MM.1S (cell line): ENCODE measurements at regions not wholly inside any gene's neighbourhood (a gene's known extent, or its start where the extent isn't known, plus 50 kb on each side); places are given as distances from the start of the nearest gene placed in this dataset.
"Not testable (repeated sequence)": the region's sequence is repeated elsewhere in the genome, so short reads cannot be mapped to it uniquely, and the experiment has no call there.

Source experiments
- DNase-seq: peaks from one replicate; pipeline ENCODE4 v3.0.0-alpha.2; 2015
- H2AFZ ChIP-seq: fragments of 300-600 bp; sonication (generic); 2 replicates; pipeline ENCODE4 v1.6.0; 2016; ENCODE audit warnings: antibody characterized with exemption, low read length
- H3F3A ChIP-seq: fragments of 300-600 bp; sonication (generic); 2 replicates; pipeline ENCODE4 v1.6.1; 2016; ENCODE audit warnings: mild to moderate bottlenecking, antibody characterized with exemption, low read length, moderate library complexity, mixed read lengths; ENCODE audit not compliant: insufficient read depth
- H3K27ac ChIP-seq: fragments of 300-600 bp; sonication (generic); 2 replicates; pipeline ENCODE4 v1.5.1; 2016; ENCODE audit warnings: mild to moderate bottlenecking, low read length
- H3K27me3 ChIP-seq: fragments of 300-600 bp; sonication (generic); replicated peaks from 2 replicates; pipeline ENCODE4 v1.6.0; 2016; ENCODE audit warnings: low read length; ENCODE audit not compliant: insufficient read depth
- H3K36me3 ChIP-seq: fragments of 300-600 bp; sonication (generic); replicated peaks from 2 replicates; pipeline ENCODE4 v1.6.1; 2016; ENCODE audit warnings: mild to moderate bottlenecking, low read length, mixed read lengths; ENCODE audit not compliant: insufficient read depth
- H3K4me1 ChIP-seq: fragments of 300-600 bp; sonication (generic); 2 replicates; pipeline ENCODE4 v1.6.1; 2016; ENCODE audit warnings: low read length, mixed read lengths
- H3K4me2 ChIP-seq: fragments of 300-600 bp; sonication (generic); 2 replicates; pipeline ENCODE4 v1.6.0; 2016; ENCODE audit warnings: low read depth, low read length
- H3K4me3 ChIP-seq: fragments of 300-600 bp; sonication (generic); 2 replicates; pipeline ENCODE4 v1.5.1; 2016; ENCODE audit warnings: low read length, mixed read lengths
- H3K79me2 ChIP-seq: fragments of 300-600 bp; sonication (generic); 2 replicates; pipeline ENCODE4 v1.6.1; 2016; ENCODE audit warnings: mixed run types, low read length, mixed read lengths
- H3K9ac ChIP-seq: fragments of 300-600 bp; sonication (generic); 2 replicates; pipeline ENCODE4 v1.6.1; 2016; ENCODE audit warnings: low read length, mixed read lengths
- H3K9me2 ChIP-seq: fragments of 300-600 bp; sonication (generic); replicated peaks from 2 replicates; pipeline ENCODE4 v1.6.1; 2016; ENCODE audit warnings: mild to moderate bottlenecking, low read length, mixed read lengths; ENCODE audit not compliant: insufficient read depth
- H3K9me3 ChIP-seq: fragments of 300-600 bp; sonication (generic); replicated peaks from 2 replicates; pipeline ENCODE4 v1.6.1; 2016; ENCODE audit warnings: mild to moderate bottlenecking, low read length, mixed read lengths; ENCODE audit not compliant: insufficient read depth
- H4K20me1 ChIP-seq: fragments of 300-600 bp; sonication (generic); 2 replicates; pipeline ENCODE4 v1.6.1; 2016; ENCODE audit warnings: mild to moderate bottlenecking, low read length, moderate library complexity, mixed read lengths; ENCODE audit not compliant: insufficient read depth

- H3F3A ChIP-seq, DNase-seq, H2AFZ ChIP-seq, H3K4me3 ChIP-seq, H4K20me1 ChIP-seq, H3K79me2 ChIP-seq, H3K27me3 ChIP-seq, H3K9me2 ChIP-seq, H3K9me3 ChIP-seq, H3K36me3 ChIP-seq, H3K4me2 ChIP-seq, H3K9ac ChIP-seq, H3K27ac ChIP-seq, H3K4me1 ChIP-seq: not testable (repeated sequence)
Observed at GRCh38 chr4:49558916-49559676, 573.0 kb downstream of the CWH43 start.

GRCh38 chr4:49560131-49560816, 574.2 kb downstream of the CWH43 start:
- H3K9me3 ChIP-seq, H3F3A ChIP-seq, H2AFZ ChIP-seq, H3K36me3 ChIP-seq, H3K27ac ChIP-seq, H3K4me3 ChIP-seq, H3K9me2 ChIP-seq, H4K20me1 ChIP-seq, H3K79me2 ChIP-seq, H3K4me2 ChIP-seq, H3K9ac ChIP-seq, H3K27me3 ChIP-seq, DNase-seq, H3K4me1 ChIP-seq: not testable (repeated sequence)

- H3F3A ChIP-seq, H4K20me1 ChIP-seq, H3K4me3 ChIP-seq, H3K4me2 ChIP-seq, H3K9me2 ChIP-seq, H3K4me1 ChIP-seq, H2AFZ ChIP-seq, H3K9me3 ChIP-seq, H3K79me2 ChIP-seq, H3K36me3 ChIP-seq, H3K9ac ChIP-seq, H3K27ac ChIP-seq, H3K27me3 ChIP-seq, DNase-seq: not testable (repeated sequence)
Observed at GRCh38 chr4:49560883-49561282, 574.8 kb downstream of the CWH43 start.

GRCh38 chr4:49570248-49570647, 584.2 kb downstream of the CWH43 start:
- H3K9me2 ChIP-seq, H3K4me3 ChIP-seq, H2AFZ ChIP-seq, H3F3A ChIP-seq, H3K36me3 ChIP-seq, H3K9ac ChIP-seq, H3K4me1 ChIP-seq, DNase-seq, H3K4me2 ChIP-seq, H3K27ac ChIP-seq, H3K9me3 ChIP-seq, H3K27me3 ChIP-seq, H3K79me2 ChIP-seq, H4K20me1 ChIP-seq: not testable (repeated sequence)

- H3K79me2 ChIP-seq, H2AFZ ChIP-seq, H3K9me2 ChIP-seq, H3K4me2 ChIP-seq, H3K4me3 ChIP-seq, H3K9ac ChIP-seq, H3K36me3 ChIP-seq, H3K4me1 ChIP-seq, H3K27me3 ChIP-seq, DNase-seq, H3K9me3 ChIP-seq, H3F3A ChIP-seq, H3K27ac ChIP-seq, H4K20me1 ChIP-seq: not testable (repeated sequence)
Observed at GRCh38 chr4:49573666-49574215, 587.7 kb downstream of the CWH43 start.

- H3K9me3 ChIP-seq, H3K36me3 ChIP-seq, H3K9me2 ChIP-seq, H3K4me2 ChIP-seq, H3K79me2 ChIP-seq, H3K9ac ChIP-seq, DNase-seq, H3K27ac ChIP-seq, H4K20me1 ChIP-seq, H3K27me3 ChIP-seq, H3K4me3 ChIP-seq, H3F3A ChIP-seq, H2AFZ ChIP-seq, H3K4me1 ChIP-seq: not testable (repeated sequence)
Observed at GRCh38 chr4:49575250-49575649, 589.2 kb downstream of the CWH43 start.

- H2AFZ ChIP-seq, H3K9me3 ChIP-seq, H3K27me3 ChIP-seq, DNase-seq, H3K4me1 ChIP-seq, H3K4me3 ChIP-seq, H3K36me3 ChIP-seq, H3K79me2 ChIP-seq, H4K20me1 ChIP-seq, H3F3A ChIP-seq, H3K9ac ChIP-seq, H3K4me2 ChIP-seq, H3K9me2 ChIP-seq, H3K27ac ChIP-seq: not testable (repeated sequence)
Observed at GRCh38 chr4:49578371-49578770, 592.3 kb downstream of the CWH43 start.

- H3K36me3 ChIP-seq, H3K9ac ChIP-seq, H3F3A ChIP-seq, H3K79me2 ChIP-seq, H2AFZ ChIP-seq, H3K27ac ChIP-seq, H3K27me3 ChIP-seq, H3K4me1 ChIP-seq, DNase-seq, H3K4me3 ChIP-seq, H4K20me1 ChIP-seq, H3K4me2 ChIP-seq, H3K9me2 ChIP-seq, H3K9me3 ChIP-seq: not testable (repeated sequence)
Observed at GRCh38 chr4:49578899-49579298, 592.8 kb downstream of the CWH43 start.
